ENCODE measurements at regions not wholly inside any gene's neighbourhood (a gene's known extent, or its start where the extent isn't known, plus 50 kb on each side); places are given as distances from the start of the nearest gene placed in this dataset.
A peak's percentile ranks its signal among the peaks of the same experiment; 100 is the strongest.

- DNase-seq, result no peak
These were observed 377.3 kb downstream of the SETD4 start for GRCh38 chr21:35682904-35683549.

- no peak for DNase-seq
These were observed 378.4 kb downstream of the SETD4 start for GRCh38 chr21:35681946-35682345.

DNA sequence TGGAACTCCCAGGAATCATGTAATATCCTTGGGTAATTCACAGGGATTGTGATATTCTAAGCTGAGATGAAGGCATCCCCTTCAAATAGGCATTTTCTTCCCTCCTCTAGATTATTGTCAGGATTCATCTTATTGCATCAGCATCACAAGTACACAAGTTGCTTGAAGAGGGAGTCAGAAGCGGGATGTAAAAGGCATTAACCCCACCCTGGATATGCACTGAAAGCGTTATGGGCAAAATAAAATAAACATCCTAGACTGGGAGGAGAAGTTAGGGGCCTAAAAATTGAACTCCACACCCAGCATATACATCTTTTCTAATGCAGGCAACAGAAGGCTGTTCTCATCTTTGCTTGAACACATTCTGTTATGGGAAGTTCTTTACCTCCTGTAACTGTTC lies 381.2 kb downstream of the SETD4 start:
- no peak for DNase-seq

- no peak for DNase-seq
These were observed 381.9 kb downstream of the SETD4 start for GRCh38 chr21:35678393-35678792.

GRCh38 chr21:35677298-35677841 lies 383.0 kb downstream of the SETD4 start:
- peak in 1 of 2 experiments; percentile 1 for DNase-seq

DNA sequence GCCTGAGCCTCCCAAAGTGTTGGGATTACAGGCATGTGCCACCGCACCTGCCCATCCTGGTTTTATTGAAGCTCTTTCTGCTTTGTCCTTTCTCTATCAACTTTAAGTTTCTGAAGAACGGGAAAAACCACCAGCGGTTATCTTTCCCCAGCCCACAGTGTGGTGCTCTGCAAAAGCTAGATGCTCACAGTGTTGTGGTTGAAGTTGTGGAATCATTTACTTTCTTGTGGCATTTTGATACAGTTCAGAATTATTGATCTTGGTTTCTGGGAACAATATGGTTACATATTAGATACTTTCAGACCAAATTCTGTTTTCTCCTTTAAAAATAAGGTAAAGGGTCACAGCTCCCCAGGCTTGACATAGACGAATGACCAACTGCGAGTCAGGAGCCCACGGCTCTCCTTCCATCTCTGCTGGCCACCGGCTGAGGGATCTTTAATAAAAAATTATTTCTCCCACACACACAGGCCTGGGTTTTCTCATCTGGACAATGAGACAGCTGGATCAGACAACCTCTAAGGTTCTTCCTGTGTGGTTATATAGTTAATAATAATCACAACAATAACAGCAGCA lies 385.3 kb downstream of the SETD4 start:
- DNase-seq, result no peak

DNA sequence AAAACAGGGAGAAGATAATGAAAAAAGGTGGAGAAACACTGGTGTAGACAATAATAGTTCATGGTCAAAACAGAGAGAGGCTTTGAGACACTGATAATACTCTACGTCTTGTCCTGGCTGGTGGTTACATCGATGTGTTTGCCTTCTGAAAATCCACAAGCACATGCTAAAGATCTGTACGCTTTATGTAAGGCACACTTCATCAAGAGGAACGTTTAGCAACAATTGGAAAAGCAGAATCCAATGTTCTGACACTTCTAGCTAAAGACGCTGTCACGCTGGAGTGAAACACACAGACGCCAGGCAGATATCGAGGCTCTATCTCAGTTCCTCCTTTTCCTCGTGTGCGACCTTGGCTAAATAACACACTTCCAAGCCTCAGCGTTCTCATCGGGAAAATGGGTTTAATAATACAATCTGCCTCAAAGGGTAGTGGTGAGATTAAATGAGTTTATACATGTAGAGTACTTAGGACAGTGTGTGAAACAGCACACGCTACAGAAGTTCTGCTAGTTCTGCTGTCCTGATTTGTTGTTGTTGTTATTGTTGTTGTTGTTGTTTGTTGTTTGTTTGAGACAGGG lies 386.1 kb downstream of the SETD4 start:
- DNase-seq, result no peak

DNA sequence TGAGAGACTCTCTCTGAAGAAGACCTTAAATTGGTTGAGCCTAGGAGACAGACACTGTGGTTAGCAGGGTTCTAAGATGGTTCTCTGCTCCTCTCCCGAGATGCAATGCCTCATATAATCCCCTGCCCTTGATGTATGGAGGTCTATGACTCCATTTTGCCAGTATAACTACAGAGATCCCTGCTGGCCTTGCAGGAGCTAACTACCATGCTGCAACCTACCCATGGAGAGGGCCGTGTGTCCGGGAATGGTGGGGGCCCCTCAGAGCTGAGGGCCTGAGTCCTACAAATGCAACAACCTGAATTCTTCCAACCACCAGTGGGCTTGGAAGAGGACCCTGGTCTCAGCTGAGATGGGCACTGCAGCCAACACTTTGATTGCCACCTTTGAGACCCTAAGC lies 388.0 kb downstream of the SETD4 start:
- no peak for DNase-seq

GRCh38 chr21:35664683-35665082 lies 395.6 kb downstream of the SETD4 start:
- DNase-seq, result peak; percentile 78 to 81

DNA sequence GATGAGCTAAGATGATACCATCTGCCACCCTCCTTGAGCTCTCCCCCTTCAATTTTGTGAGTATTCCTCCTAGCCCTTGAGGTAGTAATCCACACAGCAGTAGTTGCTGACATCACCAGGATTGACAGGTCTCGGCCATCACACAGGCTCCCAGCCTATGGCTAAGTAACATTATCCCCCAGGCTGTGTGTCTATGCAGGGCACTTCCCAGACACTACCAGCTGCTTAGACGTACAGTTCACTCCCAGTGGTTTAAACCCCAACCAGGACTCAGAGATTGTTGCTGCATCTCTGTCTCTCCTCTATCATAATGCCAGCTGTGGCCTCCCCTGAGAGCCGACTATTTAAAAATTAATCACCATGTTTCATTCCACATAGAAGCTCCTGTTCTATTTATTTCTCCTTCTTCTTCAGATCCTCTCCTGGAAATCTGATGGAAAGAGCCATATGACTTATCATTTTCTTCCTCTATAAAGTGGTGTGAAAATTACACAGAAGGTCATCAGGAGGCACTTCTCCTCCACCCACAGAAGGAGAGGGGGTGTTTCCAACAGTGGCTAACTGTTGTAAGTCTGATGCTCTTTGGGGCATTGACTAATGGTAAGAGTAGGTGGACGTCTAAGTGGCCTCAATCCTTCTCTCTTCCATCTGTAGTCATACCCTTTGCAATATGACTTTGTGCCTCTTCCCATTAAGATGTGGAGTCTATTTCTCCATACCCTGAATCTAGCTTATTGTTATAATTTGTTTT lies 396.3 kb downstream of the SETD4 start:
- DNase-seq, result no peak

DNA sequence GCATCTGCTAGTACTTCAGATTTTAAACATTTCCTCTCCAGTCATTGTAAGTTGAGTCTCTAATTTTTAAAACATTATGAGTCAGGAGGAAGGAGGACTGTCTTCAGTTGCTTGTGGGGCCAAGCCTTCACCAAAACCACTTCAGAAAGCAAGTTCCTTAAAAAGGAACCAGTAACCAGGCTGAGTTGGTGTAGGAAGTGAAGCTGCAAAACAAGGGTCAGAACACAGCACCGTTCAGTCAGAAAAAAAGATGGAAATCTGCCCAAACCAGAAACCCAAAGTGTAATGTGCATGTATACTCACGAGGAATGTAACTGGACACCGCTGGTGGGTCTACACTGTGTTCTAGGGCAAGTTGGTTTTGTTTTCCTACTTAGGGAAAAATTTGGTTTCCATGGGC lies 402.1 kb downstream of the SETD4 start:
- DNase-seq, result no peak

- no peak for DNase-seq
These were observed 407.5 kb downstream of the SETD4 start for GRCh38 chr21:35652872-35653271.

- DNase-seq, result no peak
These were observed 408.1 kb downstream of the SETD4 start for GRCh38 chr21:35652196-35652595.

- DNase-seq, result no peak
These were observed 409.1 kb downstream of the SETD4 start for GRCh38 chr21:35651196-35651595.

DNA sequence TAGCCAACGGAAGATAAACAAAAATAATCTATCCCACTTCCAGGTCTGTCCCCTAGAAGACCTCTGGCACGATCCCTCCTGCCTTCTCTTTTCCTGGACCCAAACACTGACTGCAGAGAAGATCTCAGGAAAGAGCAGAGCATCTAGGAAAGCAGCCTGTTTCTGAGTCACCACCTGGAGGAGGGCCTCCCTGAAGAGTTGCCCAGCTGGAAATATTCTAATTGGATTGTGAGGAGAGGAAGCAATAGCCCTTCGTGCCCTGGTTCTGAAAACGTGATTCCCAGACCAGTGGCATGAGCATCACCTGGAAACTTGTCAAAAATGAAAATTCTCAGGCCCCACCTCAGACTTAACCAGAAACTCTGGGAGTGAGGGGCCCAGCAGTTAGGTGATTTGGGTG lies 411.1 kb downstream of the SETD4 start:
- DNase-seq, result no peak

- DNase-seq, result peak; percentile 14 to 46
These were observed 411.8 kb downstream of the SETD4 start for GRCh38 chr21:35648512-35648911.

DNA sequence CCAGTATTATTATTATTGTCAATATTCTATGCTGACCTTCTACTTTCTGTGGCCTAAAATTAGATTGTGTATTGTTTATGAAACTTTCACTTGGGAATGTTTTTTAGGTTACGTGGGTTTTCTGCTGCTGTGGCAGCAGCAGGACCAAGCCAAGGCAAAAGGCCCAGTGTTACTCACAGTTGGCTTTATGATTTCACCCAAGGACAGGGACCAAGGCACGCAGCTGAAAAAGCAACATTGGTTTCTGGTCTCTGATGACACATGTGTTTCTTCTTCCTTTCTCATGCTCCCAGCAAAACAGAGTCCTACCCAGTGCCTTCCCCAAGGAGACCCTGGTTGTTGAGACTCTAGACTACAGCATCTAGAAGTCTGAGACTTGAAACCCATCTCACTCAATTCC lies 413.7 kb downstream of the SETD4 start:
- DNase-seq, result no peak

GRCh38 chr21:35645991-35646390 lies 414.3 kb downstream of the SETD4 start:
- no peak for DNase-seq

GRCh38 chr21:35644523-35644922 lies 415.8 kb downstream of the SETD4 start:
- DNase-seq, result no peak

DNA sequence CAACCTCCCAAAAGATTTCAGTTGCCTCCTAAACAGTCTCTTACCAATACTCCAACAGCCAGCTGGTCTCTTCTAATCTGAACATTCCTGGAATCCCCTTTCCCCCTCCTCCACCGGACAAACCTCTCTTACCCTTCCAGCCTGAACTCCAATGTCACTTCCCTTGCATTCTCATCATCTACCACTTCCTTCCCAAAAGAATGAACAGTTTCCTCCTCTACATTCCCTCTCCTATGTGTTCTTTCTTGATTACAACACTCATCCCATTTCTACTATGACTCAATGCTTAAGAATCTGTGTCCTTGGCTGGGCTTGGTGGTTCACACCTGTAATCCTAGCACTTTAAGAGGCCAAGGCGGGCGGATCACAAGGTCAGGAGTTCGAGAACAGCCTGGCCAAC lies 417.1 kb downstream of the SETD4 start:
- DNase-seq, result no peak

GRCh38 chr21:35641271-35642016 lies 418.9 kb downstream of the SETD4 start:
- DNase-seq, result no peak

DNA sequence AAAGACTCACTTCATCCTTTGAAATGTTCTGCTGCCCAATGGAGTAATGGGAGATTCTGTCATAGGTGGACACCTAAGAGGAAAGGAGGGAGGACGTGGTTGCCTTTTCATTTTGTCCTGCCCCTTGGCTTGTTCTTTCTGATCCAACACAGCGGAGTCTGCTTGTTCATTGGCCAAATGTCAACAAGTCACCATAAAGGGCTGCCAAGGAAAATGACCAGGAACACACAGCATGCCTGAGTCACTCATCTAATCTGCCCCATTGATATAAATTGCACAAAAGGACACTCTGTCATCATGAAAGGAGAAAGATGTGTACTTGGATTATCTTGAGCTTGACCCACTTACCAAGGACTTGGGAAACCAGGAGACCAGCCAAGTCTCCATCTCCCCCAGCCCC lies 422.9 kb downstream of the SETD4 start:
- no peak for DNase-seq

GRCh38 chr21:35635994-35636393 lies 424.3 kb downstream of the SETD4 start:
- no peak for DNase-seq

Data from NCI-H526 (cell line).